Neural cell (in vitro differentiated cells): ENCODE measurements at regions not wholly inside any gene's neighbourhood (a gene's known extent, or its start where the extent isn't known, plus 50 kb on each side); places are given as distances from the start of the nearest gene placed in this dataset.

ENCODE experiments used
- H2AFZ ChIP-seq: fragments of 200-600, 300-800 bp; sonication (generic), shearing (Covaris generic); 2 replicates; pipeline ENCODE4 v1.6.0; 2014; ENCODE audit warnings: low read depth, mild to moderate bottlenecking, antibody characterized with exemption, low read length, moderate library complexity
- H3F3A ChIP-seq: fragments of 200-600 bp; shearing (Covaris generic); 2 replicates; pipeline ENCODE4 v1.6.1; 2016; ENCODE audit warnings: mild to moderate bottlenecking, moderate library complexity, mixed read lengths, antibody characterized with exemption, low read length; ENCODE audit not compliant: insufficient read depth, poor library complexity, severe bottlenecking
- H3K27ac ChIP-seq: fragments of 200-600, 300-800 bp; sonication (generic), shearing (Covaris generic); 2 replicates; pipeline ENCODE4 v1.5.1; 2014; ENCODE audit warnings: mild to moderate bottlenecking, low read length, moderate library complexity
- H3K27me3 ChIP-seq: fragments of 300-800, 200-600 bp; sonication (generic), shearing (Covaris generic); 2 replicates; pipeline ENCODE4 v1.6.0; 2014; ENCODE audit warnings: mild to moderate bottlenecking, low read depth, low read length, moderate library complexity; ENCODE audit not compliant: insufficient read depth
- H3K36me3 ChIP-seq: fragments of 300-800, 200-600 bp; sonication (generic), shearing (Covaris generic); 2 replicates; pipeline ENCODE4 v1.5.1; 2014; ENCODE audit warnings: mild to moderate bottlenecking, antibody characterized with exemption, low read length, moderate library complexity; ENCODE audit not compliant: insufficient read depth
- H3K4me2 ChIP-seq: fragments of 300-800, 200-600 bp; sonication (generic), shearing (Covaris generic); 2 replicates; pipeline ENCODE4 v1.6.0; 2014; ENCODE audit warnings: mild to moderate bottlenecking, low read length
- H3K4me3 ChIP-seq: fragments of 300-800, 200-600 bp; sonication (generic), shearing (Covaris generic); 2 replicates; pipeline ENCODE4 v1.5.1; 2014; ENCODE audit warnings: mild to moderate bottlenecking, low read length, moderate library complexity
- H3K79me2 ChIP-seq: fragments of 200-600 bp; shearing (Covaris generic); replicated peaks from 2 replicates; pipeline ENCODE4 v1.6.0; 2014; ENCODE audit warnings: mild to moderate bottlenecking, low read length, moderate library complexity; ENCODE audit not compliant: insufficient read depth
- H3K9ac ChIP-seq: fragments of 300-800, 200-600 bp; sonication (generic), shearing (Covaris generic); 2 replicates; pipeline ENCODE4 v1.6.1; 2016; ENCODE audit warnings: mild to moderate bottlenecking, low read length, mixed read lengths
- H3K9me2 ChIP-seq: fragments of 200-600 bp; shearing (Covaris generic); 2 replicates; pipeline ENCODE4 v1.6.1; 2016; ENCODE audit warnings: mild to moderate bottlenecking, low read length, mixed read lengths; ENCODE audit not compliant: insufficient read depth
- H3K9me3 ChIP-seq: fragments of 200-600, 300-800 bp; sonication (generic), shearing (Covaris generic); 2 replicates; pipeline ENCODE4 v1.6.1; 2016; ENCODE audit warnings: mild to moderate bottlenecking, mixed run types, low read length, moderate library complexity, mixed read lengths
- H4K20me1 ChIP-seq: fragments of 200-600 bp; shearing (Covaris generic); 2 replicates; pipeline ENCODE4 v1.6.1; 2016; ENCODE audit warnings: mild to moderate bottlenecking, mixed run types; ENCODE audit not compliant: insufficient read depth
- EP300 ChIP-seq: fragments of 450-650 bp; conservative IDR thresholded peaks from 2 replicates; pipeline ENCODE4 v1.6.1; 2014; ENCODE audit warnings: antibody characterized with exemption, mild to moderate bottlenecking, moderate library complexity; ENCODE audit not compliant: poor library complexity, severe bottlenecking
- EZH2 ChIP-seq: fragments of 200-600, 300-800 bp; shearing (Covaris generic), sonication (generic); IDR thresholded peaks from 2 replicates; pipeline ENCODE4 v1.6.1; 2014; ENCODE audit warnings: antibody characterized with exemption, low read length, borderline replicate concordance, mild to moderate bottlenecking; ENCODE audit not compliant: insufficient read depth, poor library complexity, severe bottlenecking
- MXI1 ChIP-seq: fragments of 450-650 bp; conservative IDR thresholded peaks from 2 replicates; pipeline ENCODE4 v1.6.1; 2014; ENCODE audit warnings: antibody characterized with exemption, mild to moderate bottlenecking; ENCODE audit not compliant: poor library complexity, severe bottlenecking
- POLR2AphosphoS5 ChIP-seq: IDR thresholded peaks from 2 replicates; pipeline ENCODE4 v1.6.1; 2012
- RAD21 ChIP-seq: fragments of 450-650 bp; conservative IDR thresholded peaks from 2 replicates; pipeline ENCODE4 v1.6.1; 2014; ENCODE audit warnings: antibody characterized with exemption, mild to moderate bottlenecking, moderate library complexity
- SMC3 ChIP-seq: fragments of 450-650 bp; conservative IDR thresholded peaks from 2 replicates; pipeline ENCODE4 v1.6.1; 2014; ENCODE audit warnings: antibody characterized with exemption, mild to moderate bottlenecking, moderate library complexity; ENCODE audit not compliant: poor library complexity
- TAF1 ChIP-seq: IDR thresholded peaks from 2 replicates; pipeline ENCODE4 v1.6.1; 2012; ENCODE audit warnings: low read depth
- TF ChIP-seq, protein P1 (sequence below): IDR thresholded peaks from 2 replicates; pipeline ENCODE4 v1.6.1; 2012; ENCODE audit warnings: borderline replicate concordance
- TF ChIP-seq, protein P2 (sequence below): fragments of 450-650 bp; IDR thresholded peaks from 2 replicates; pipeline ENCODE4 v1.5.1; 2014; ENCODE audit warnings: antibody characterized with exemption, mild to moderate bottlenecking, moderate library complexity; ENCODE audit not compliant: poor library complexity, severe bottlenecking

DNA sequence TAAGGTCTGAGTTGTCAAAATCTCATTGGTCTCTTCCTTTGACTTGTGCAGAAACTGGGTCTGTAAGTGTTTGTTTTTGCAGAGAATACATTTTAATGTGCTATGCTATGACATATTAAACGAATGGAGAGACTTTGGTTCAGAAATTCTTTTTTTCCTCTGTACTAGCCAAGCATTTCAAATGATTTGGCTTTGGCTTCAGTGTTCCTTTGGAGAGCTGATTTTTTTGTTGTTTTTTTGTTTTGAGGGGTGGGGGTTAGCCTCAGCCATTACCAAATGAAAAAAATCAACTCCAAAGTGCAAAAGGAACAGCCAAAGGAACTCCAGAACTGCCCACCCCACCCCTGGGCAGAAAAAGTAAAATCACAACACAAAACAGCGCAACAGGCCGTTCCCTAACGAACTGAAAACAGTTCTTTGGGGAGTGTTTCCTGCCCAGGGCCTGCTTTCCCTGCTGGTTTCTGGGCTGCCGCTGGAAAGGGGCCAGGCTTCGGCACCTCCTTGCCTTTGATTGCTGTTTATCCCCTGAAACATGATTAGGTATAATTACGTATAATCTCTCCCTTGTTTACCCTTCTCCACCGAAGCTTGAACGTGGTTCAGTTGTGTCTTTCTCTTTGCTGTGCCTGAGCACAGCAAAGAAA, 57.6 kb upstream of the NEO1 start:
- Histone ChIP-seq H3K27ac (no peak overlapping the region), H3K4me2 (no peak overlapping the region)

DNA sequence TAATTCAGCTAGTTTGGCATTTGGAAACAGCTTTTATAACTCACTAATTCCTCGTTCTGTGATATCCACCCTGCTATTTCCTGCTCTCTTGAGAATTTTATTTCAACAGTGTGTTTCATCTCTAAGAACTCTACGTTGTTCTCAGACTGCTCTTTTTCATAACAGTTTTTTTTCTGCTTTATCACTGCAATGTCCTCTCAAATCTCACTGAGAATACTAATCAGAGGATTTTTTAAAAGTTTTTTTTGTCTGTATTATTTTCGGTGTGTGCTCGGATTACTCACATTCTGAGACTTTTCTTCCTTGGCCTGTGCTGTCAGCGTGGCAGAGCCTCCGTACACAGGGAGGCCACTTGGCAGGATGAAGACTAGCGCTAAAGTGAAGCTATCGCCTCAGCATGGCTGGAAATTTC, 59.4 kb upstream of the NEO1 start:
- Histone ChIP-seq H3F3A (no peaks in the 10 kb centered on the region), H3K79me2 (no peaks in the 10 kb centered on the region), H3K36me3 (no peaks in the 10 kb centered on the region), H4K20me1 (no peaks in the 10 kb centered on the region), H3K4me2 (no peak overlapping the region), H3K9ac (no peak overlapping the region), H3K9me3 (no peaks in the 10 kb centered on the region), H2AFZ (no peak overlapping the region), H3K27me3 (no peaks in the 10 kb centered on the region), H3K27ac (no peak overlapping the region), H3K9me2 (no peaks in the 10 kb centered on the region), H3K4me3 (no peak overlapping the region)
- TF ChIP-seq, protein P1, sequence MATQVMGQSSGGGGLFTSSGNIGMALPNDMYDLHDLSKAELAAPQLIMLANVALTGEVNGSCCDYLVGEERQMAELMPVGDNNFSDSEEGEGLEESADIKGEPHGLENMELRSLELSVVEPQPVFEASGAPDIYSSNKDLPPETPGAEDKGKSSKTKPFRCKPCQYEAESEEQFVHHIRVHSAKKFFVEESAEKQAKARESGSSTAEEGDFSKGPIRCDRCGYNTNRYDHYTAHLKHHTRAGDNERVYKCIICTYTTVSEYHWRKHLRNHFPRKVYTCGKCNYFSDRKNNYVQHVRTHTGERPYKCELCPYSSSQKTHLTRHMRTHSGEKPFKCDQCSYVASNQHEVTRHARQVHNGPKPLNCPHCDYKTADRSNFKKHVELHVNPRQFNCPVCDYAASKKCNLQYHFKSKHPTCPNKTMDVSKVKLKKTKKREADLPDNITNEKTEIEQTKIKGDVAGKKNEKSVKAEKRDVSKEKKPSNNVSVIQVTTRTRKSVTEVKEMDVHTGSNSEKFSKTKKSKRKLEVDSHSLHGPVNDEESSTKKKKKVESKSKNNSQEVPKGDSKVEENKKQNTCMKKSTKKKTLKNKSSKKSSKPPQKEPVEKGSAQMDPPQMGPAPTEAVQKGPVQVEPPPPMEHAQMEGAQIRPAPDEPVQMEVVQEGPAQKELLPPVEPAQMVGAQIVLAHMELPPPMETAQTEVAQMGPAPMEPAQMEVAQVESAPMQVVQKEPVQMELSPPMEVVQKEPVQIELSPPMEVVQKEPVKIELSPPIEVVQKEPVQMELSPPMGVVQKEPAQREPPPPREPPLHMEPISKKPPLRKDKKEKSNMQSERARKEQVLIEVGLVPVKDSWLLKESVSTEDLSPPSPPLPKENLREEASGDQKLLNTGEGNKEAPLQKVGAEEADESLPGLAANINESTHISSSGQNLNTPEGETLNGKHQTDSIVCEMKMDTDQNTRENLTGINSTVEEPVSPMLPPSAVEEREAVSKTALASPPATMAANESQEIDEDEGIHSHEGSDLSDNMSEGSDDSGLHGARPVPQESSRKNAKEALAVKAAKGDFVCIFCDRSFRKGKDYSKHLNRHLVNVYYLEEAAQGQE: no peak
- TF ChIP-seq POLR2AphosphoS5 (no peak), RAD21 (no peak), EP300 (no peak), MXI1 (no peak), TAF1 (no peak), EZH2 (no peak), SMC3 (no peak)
- TF ChIP-seq, protein P2, sequence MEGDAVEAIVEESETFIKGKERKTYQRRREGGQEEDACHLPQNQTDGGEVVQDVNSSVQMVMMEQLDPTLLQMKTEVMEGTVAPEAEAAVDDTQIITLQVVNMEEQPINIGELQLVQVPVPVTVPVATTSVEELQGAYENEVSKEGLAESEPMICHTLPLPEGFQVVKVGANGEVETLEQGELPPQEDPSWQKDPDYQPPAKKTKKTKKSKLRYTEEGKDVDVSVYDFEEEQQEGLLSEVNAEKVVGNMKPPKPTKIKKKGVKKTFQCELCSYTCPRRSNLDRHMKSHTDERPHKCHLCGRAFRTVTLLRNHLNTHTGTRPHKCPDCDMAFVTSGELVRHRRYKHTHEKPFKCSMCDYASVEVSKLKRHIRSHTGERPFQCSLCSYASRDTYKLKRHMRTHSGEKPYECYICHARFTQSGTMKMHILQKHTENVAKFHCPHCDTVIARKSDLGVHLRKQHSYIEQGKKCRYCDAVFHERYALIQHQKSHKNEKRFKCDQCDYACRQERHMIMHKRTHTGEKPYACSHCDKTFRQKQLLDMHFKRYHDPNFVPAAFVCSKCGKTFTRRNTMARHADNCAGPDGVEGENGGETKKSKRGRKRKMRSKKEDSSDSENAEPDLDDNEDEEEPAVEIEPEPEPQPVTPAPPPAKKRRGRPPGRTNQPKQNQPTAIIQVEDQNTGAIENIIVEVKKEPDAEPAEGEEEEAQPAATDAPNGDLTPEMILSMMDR: no peak

More for the DNA sequence above, 57.6 kb upstream of the NEO1 start:
- Histone ChIP-seq H4K20me1 (no peaks in the 10 kb centered on the region), H3F3A (no peaks in the 10 kb centered on the region), H3K4me3 (no peak overlapping the region), H2AFZ (no peak overlapping the region), H3K9ac (no peak overlapping the region), H3K36me3 (no peaks in the 10 kb centered on the region), H3K9me3 (no peaks in the 10 kb centered on the region), H3K79me2 (no peaks in the 10 kb centered on the region), H3K27me3 (no peaks in the 10 kb centered on the region), H3K9me2 (no peaks in the 10 kb centered on the region)
- no peak for TF ChIP-seq SMC3
- TF ChIP-seq MXI1: no peak
- TF ChIP-seq, protein P2: no peak
